HEK293 (cell line): ENCODE measurements at regions not wholly inside any gene's neighbourhood (a gene's known extent, or its start where the extent isn't known, plus 50 kb on each side); places are given as distances from the start of the nearest gene placed in this dataset.

Experiments
- ATF2 ChIP-seq: fragments of 450-650 bp; formaldehyde crosslinking; IDR thresholded peaks from 2 replicates; pipeline ENCODE4 v1.5.1; 2016; ENCODE audit warnings: missing biosample characterization, missing genetic modification characterization, low read depth
- CTCF ChIP-seq: fragments of 450-650 bp; formaldehyde crosslinking; IDR thresholded peaks from 2 replicates; pipeline ENCODE4 v1.5.1; 2016; ENCODE audit warnings: missing biosample characterization, missing genetic modification characterization
- KLF1 ChIP-seq: fragments of 450-650 bp; formaldehyde crosslinking; IDR thresholded peaks from 2 replicates; pipeline ENCODE4 v1.5.1; 2016; ENCODE audit warnings: missing biosample characterization, missing genetic modification characterization
- KLF16 ChIP-seq: fragments of 450-650 bp; formaldehyde crosslinking; IDR thresholded peaks from 2 replicates; pipeline ENCODE4 v1.5.1; 2017; ENCODE audit warnings: missing biosample characterization, missing genetic modification characterization
- PBX3 ChIP-seq: sonication (generic); formaldehyde crosslinking; IDR thresholded peaks from 2 replicates; pipeline ENCODE4 v1.8.1; 2022; ENCODE audit warnings: mild to moderate bottlenecking, moderate library complexity, missing genetic modification reagents
- REPIN1 ChIP-seq: fragments of 450-650 bp; formaldehyde crosslinking; IDR thresholded peaks from 2 replicates; pipeline ENCODE4 v1.5.1; 2017; ENCODE audit warnings: missing biosample characterization, missing genetic modification characterization, low read depth
- SP3 ChIP-seq: fragments of 450-650 bp; formaldehyde crosslinking; IDR thresholded peaks from 2 replicates; pipeline ENCODE4 v1.5.1; 2016; ENCODE audit warnings: missing biosample characterization, missing genetic modification characterization
- YY1 ChIP-seq: fragments of 450-650 bp; formaldehyde crosslinking; IDR thresholded peaks from 2 replicates; pipeline ENCODE4 v1.5.1; 2018; ENCODE audit warnings: missing biosample characterization, missing genetic modification characterization
- ZBTB26 ChIP-seq: fragments of 450-650 bp; formaldehyde crosslinking; optimal IDR thresholded peaks from 2 replicates; pipeline ENCODE3; 2016; ENCODE audit warnings: missing biosample characterization, mild to moderate bottlenecking, missing genetic modification characterization
- ZNF184 ChIP-seq: fragments of 450-650 bp; IDR thresholded peaks from 2 replicates; pipeline ENCODE4 v1.5.1; 2018; ENCODE audit warnings: missing biosample characterization, mild to moderate bottlenecking, missing genetic modification characterization
- ZNF626 ChIP-seq: fragments of 450-650 bp; sonication (Bioruptor Pico); formaldehyde crosslinking; IDR thresholded peaks from 2 replicates; pipeline ENCODE4 v1.5.1; 2018; ENCODE audit warnings: missing biosample characterization, missing genetic modification characterization, inconsistent platforms
- ZNF639 ChIP-seq: fragments of 450-650 bp; formaldehyde crosslinking; IDR thresholded peaks from 2 replicates; pipeline ENCODE4 v1.5.1; 2016; ENCODE audit warnings: missing biosample characterization, missing genetic modification characterization
- ZNF645 ChIP-seq: fragments of 450-650 bp; formaldehyde crosslinking; IDR thresholded peaks from 2 replicates; pipeline ENCODE4; 2016; ENCODE audit warnings: missing biosample characterization, missing genetic modification characterization
- ZSCAN4 ChIP-seq: fragments of 450-650 bp; formaldehyde crosslinking; IDR thresholded peaks from 2 replicates; pipeline ENCODE4 v1.5.1; 2017; ENCODE audit warnings: missing biosample characterization, missing genetic modification characterization

- TF ChIP-seq ZSCAN4 (tag by site-specific recombination) (no peak), ZNF626 (tag by site-specific recombination) (no peak), REPIN1 (tag by site-specific recombination) (no peak), CTCF (tag by site-specific recombination) (no peak), ZBTB26 (no peak), ZNF645 (tag by site-specific recombination) (no peak), ZNF639 (tag by site-specific recombination) (no peak), YY1 (tag by site-specific recombination) (no peak), KLF1 (no peak), SP3 (tag by site-specific recombination) (no peak), ATF2 (tag by site-specific recombination) (no peak), ZNF184 (tag by site-specific recombination) (no peak), KLF16 (tag by site-specific recombination) (no peak), PBX3 (CRISPR knock-in tag) (no peak)
Measured at GRCh38 chr1:29532285-29532684, 296.0 kb downstream of the PTPRU start.
